Kidney tubule cell (primary cell): ENCODE measurements at regions not wholly inside any gene's neighbourhood (a gene's known extent, or its start where the extent isn't known, plus 50 kb on each side); places are given as distances from the start of the nearest gene placed in this dataset.
A peak's percentile ranks its signal among the peaks of the same experiment; 100 is the strongest.
"Not testable (repeated sequence)": the region's sequence is repeated elsewhere in the genome, so short reads cannot be mapped to it uniquely, and the experiment has no call there.

Experiments
- DNase-seq: peaks from one replicate; pipeline ENCODE4 v3.0.0-alpha.2; 2018; ENCODE audit warnings: low spot score

- no peak for DNase-seq
Measured at GRCh38 chr2:205865056-205865455, 182.8 kb downstream of the NRP2 start.

- DNase-seq = no peak
Measured at GRCh38 chr2:205864491-205864890, 182.2 kb downstream of the NRP2 start.

DNA sequence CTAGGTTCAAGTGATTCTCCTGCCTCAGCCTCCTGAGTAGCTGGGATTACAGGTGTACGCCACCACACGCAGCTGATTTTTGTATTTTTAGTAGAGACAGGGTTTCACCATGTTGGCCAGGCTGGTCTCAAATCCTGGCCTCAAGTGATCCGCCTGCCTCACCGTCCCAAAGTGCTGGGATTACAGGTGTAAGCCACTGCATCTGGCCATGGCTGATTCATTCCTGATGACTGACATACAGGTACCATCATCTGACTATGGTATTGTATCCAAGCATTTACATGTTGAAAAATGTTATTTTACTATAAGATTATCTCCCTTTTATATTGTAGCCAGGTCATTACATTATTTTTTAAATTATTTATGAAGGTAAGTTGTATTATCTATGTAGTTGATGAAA lies 180.5 kb downstream of the NRP2 start:
- not testable (repeated sequence) for DNase-seq

DNA sequence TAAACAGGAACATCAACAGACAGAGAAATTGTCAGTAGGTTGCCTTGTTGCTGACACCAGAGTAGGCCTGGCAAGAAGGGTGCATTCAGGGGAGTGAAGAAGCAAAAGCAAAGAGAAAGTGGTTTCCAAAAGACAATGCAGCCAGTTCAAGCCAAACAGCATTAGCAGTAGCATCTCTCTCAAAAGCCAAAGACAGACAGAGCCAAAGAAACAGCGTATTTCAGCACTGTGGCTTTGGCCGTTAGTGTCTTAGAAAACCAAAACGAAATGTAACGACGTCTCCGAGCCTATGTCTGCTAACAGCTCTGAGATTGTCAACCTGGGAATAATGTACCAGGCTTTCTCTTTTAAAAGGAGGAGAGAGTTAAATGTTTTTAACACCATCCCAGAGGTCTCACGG lies 178.6 kb downstream of the NRP2 start:
- no peak for DNase-seq

- no peak for DNase-seq
Measured at GRCh38 chr2:205860181-205860580, 177.9 kb downstream of the NRP2 start.

GRCh38 chr2:205858881-205859441 lies 176.7 kb downstream of the NRP2 start:
- DNase-seq = peak; percentile 83

DNA sequence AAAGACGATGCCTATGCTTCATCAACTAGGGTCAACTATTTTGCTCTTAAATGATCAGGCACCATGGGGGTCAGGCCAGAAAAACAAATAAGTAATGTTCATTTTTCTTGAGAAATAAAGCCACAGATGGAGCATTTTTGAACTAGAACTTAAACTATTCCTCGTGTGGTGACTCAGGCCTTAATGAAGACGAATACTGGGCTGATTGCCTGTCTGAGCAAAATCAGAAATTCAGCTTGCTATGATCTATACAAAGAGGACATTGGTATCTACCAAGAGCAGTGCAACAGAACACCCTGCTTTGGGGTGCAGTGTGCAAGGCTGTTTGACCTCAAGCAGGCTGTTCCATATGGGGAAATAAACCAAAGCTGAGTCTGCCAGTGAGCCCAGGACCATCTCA lies 176.0 kb downstream of the NRP2 start:
- DNase-seq = no peak

DNA sequence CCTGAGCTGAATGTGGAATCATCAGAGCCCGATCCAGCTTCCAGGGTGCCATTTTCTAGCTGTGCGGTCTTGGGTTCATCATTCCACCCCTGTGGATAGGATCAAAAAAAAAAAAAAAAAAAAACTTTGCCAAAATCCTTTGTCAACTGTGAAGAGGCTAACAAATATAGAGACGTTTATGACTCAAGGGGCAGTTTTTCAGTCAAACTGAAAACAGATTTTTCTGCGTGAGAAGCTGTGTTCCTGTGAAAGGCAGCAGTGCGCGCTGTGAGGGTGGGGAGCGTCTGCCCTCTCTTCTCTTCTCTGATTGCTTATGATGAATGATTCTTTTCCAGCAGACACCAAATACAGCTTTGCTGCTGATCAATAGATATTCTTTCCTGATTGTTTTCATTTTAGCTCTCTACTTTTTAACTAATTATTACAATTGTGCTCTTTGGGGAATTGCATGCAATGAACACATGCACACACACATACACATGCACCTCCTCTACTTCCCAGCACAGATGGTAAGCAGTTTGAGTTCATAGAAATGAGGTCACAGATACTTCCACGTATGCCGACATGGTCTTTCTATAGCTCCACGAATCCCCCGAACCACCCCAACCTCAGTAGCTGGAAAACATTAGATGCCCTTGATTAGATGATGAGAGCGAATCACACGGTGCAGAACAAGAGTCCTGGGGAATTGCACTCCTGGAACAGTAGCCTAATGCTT lies 175.4 kb downstream of the NRP2 start:
- DNase-seq = no peak

DNA sequence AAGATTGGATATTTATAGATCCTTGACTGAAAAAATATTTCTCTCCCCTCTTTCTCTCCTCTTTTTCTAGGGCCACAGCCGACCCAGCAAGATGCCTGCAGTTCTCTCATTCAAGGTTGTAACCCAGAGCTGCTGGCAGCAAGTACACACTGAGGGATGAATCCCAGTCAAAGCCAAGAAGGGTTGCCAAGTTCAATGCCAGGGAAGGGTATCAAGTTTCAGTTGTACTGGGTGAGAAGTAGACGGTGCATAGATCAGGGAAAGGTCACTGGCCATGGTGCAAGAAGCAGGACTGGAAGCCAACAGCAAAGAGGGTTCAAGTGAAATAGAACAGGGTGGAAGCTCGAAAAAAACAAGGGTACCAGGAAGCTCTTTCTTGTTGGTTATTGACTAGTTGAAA lies 170.2 kb downstream of the NRP2 start:
- DNase-seq = no peak

- no peak for DNase-seq
Measured at GRCh38 chr2:205850611-205851010, 168.3 kb downstream of the NRP2 start.

DNA sequence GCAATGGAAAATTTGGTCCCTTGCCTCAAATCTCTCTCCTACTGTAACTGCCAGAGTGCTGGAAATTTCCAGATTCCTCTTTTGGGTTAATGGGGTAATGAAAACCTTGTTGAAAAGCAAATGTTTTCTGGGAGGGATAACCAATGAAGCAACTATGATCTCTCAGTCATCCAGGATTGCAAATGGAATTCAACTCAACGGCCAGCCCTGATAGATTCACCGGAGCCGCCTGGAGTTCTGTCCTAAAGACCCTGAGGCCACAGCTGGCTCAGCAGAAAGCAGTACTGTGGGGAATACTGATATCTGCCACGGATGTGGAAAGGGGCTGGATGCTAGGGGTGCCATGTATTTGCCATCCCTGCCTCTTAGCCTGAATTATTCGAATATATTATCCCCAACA lies 167.8 kb downstream of the NRP2 start:
- DNase-seq = no peak

- no peak for DNase-seq
Measured at GRCh38 chr2:205849136-205849535, 166.8 kb downstream of the NRP2 start.

- DNase-seq = no peak
Measured at GRCh38 chr2:205848601-205849000, 166.3 kb downstream of the NRP2 start.
